ENCODE measurements at regions not wholly inside any gene's neighbourhood (a gene's known extent, or its start where the extent isn't known, plus 50 kb on each side); places are given as distances from the start of the nearest gene placed in this dataset.
"Not testable (repeated sequence)": the region's sequence is repeated elsewhere in the genome, so short reads cannot be mapped to it uniquely, and the experiment has no call there.

DNA sequence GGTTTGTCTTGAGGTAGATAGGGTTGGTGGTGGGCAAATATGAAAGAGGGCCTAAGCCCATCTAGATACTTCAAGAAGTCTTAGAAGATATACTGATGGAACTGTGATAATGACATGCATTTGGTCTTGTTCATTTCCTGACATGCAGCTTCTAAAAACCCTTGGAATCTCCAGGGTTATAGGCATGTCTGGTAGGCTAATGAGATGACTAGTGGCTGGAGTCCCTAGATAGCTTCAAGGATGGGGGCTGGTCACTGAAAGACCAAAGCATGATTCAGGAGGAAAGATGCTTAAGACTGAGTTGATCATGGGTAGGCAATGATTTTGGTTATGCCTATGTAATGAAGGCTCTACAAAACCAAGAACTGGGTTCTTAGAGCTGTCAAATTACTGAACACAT lies 217.9 kb upstream of the MOCS1 start:
- no peak for DNase-seq (ENCODE audit: low read depth)

DNA sequence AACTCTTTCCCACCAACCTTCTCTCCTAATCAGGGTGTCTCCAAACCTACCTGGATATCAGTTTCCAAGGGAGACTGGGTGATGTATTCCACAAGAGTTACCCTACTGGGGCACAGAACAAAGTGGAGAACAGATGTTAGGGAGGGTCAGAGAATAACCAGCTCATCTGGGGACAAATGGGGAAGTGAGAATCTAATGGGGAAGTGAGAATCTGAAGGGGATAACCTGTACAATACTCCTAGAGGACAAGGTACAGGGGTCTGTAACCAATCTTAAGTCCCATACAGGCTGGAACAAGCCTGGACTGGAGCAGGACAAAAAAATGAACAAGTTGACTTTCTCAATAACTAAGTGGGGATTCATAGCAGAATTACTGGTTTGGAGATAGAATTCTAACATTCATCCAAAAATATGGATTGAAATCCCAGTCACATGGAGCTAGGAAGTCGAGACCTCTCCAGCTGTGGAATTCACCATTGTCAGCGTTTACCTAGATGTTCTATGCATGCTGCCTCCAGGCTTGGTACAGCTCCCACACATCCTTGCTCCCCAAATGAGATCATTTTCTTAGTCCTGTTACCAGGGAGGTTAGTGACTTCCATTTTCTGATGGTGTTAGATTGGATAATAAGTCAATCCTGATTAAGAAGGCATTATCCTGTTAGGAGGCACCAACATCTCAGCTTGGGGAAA lies 214.8 kb upstream of the MOCS1 start:
- DNase-seq (ENCODE audit: low read depth) = no peak

DNA sequence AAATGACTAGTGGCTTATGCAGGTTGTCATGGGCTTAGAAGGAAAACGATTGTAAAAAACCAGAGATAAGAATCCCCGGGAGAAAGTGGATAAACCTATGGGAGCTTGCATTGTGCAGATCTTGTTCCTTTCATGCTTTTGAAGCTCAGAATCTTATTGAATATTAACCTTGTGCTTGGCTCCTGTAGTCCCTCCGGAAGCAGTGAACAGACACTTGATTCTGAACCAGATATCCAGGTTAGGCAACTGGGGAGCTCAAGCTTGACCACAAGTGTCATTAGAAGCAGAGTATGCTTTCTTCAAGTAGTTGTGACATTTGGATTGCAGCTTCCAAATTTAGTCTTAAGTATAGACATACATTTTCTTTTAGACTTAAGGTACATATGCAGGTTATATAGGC lies 212.6 kb upstream of the MOCS1 start:
- no peak for DNase-seq (ENCODE audit: low read depth)

DNA sequence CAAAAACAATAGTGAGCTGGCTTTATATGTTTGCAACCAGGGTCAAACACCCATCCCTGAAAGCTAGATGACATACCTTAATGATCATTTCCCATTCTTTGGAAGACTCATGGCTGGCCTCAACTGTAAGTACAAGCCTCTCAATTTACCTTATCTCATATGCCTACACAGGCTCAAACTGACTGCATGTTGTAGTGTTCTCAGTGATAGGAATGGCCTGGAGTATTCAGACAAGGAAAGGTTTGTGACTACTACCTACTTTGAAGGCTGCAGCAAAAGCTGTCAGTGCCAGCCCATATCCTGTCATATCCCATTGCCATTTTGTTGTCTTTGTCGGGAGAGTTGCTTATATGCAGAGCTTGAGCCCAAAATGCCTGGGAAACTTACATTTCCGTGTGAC lies 205.2 kb upstream of the MOCS1 start:
- no peak for DNase-seq (ENCODE audit: low read depth)

DNA sequence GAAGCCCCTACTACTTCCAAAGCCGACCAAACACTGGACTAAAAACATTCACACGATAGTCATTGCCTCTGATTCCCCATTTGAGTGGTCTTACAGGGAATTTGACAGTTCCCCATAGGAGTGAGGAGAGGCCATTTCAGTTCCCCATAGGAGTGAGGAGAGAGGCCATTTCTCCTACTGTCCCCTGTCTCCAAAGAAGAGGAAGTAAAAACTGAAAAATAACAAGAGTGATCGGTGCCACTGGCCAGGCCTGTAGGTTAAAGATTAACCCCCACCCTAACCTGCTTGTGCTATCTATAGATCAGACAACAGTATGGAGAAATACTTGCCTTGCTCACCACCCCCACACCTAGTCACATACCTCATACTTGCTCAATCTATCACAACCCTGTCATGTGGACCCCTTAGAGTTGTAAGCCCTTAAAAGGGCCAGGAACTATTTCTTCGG lies 204.0 kb upstream of the MOCS1 start:
- no peak for DNase-seq (ENCODE audit: low read depth)

DNA sequence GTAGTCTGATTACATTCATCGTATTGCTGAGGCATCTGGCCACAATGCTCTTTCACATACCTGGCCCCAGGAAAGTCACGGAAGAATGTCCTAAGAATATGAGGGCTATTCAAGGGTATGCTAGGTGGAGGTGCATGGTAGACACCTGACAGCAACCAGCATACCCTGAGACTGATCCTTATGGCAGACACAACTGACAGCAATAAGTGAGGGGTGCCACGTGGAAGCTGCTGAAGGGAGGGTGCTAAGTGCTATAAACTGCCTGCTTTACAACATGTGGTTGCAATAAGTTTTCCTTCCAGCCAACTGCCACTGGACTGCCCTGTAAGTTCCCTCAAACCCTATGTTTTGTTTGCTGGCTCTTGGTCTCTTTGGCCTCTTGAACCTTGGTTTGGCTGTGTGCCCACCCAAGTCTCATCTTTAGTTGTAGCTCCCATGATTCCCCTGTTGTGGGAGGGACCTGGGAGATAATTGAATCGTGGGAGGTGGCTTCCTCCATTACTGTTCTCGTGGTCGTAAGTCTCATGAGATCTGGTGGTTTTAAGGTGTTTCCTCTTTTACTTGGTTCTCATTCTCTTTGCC lies 201.3 kb upstream of the MOCS1 start:
- no peak for DNase-seq (ENCODE audit: low read depth)

DNA sequence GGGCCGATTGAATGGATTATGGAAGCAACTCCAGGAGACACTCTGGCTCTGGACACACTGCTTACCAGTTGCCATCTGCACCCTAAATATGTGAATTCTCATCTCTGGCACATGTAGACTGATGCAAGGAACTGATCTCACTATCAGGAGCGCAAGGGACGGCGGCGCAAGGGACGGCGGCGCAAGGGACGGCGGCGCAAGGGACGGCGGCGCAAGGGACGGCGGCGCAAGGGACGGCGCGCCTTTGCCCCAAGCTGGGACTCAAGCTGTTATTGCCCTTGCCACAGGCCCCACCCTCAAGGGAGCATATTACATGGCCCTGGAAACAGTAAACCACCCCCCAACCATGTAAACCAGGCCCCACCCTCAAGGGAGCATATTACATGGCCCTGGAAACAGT lies 199.7 kb upstream of the MOCS1 start:
- not testable (repeated sequence) for DNase-seq (ENCODE audit: low read depth)

DNA sequence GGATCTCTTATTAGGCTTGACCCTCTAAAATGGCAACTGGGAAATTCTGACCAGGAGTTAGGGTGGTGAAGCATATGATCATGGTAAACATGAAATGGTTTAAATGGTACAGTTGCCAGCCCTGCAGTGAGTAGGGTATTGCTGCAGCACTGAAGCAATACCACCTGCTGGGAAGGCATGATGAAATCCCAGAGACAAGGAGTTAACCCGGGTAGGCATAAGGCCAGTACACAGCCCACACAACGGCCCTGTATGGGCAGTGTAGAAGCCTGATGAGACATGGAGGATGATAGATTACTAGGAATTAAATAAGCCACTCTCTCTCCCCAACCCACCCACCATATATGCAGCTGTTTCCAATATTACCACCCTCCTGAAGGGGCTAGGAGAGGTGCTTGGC lies 197.4 kb upstream of the MOCS1 start:
- DNase-seq (ENCODE audit: low read depth) = no peak

DNA sequence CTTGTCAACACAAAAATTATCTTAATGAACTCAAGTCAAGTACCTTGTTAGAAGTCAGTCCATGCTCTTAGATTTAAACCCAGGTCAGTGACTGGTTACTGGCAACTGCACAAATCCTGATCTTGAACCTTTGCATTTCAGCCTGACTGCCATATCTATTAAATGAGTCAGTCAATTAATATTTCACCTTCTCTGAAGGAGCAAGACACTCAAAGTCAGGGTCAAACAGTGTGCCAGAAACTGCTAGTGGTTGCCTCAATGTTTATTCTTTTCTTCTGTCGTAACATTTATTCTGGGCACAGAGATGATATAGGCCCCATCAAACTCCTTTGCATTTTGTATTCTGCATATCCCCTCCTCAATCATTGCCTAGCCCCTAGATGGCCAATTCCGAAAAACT lies 193.9 kb upstream of the MOCS1 start:
- no peak for DNase-seq (ENCODE audit: low read depth)

DNA sequence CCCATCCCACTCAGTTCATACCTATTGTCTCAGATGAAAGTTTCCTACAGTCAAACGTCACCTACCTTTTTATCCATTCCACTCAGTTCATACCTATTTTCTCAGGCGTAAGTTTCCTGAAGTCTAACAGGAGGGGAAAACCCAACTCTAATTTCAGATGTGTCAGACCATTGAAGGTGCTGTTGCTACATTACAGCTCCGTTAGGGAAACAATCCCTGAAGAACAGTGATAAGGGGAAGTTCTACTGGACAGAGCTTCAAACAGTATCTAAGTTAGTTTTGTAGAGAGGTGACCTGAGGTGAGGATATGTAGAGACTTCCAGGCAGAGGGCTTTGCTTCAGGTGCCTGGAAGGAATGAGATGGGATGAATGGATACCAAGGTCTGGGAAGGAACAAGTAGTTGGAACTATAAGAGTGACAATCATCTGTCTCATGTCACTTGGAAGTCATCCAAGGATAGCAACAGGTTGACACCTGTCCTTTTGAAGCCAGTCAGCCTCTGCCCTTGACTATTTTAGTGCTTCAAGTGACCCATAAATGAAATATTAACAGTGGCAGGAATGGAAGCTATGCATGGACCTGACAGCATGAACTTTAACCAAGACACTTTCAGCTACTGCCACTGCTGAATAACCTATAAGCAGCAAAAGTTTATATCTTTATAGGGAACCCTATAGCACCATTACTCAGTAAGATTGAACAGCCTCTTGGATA lies 191.6 kb upstream of the MOCS1 start:
- no peak for DNase-seq (ENCODE audit: low read depth)

DNA sequence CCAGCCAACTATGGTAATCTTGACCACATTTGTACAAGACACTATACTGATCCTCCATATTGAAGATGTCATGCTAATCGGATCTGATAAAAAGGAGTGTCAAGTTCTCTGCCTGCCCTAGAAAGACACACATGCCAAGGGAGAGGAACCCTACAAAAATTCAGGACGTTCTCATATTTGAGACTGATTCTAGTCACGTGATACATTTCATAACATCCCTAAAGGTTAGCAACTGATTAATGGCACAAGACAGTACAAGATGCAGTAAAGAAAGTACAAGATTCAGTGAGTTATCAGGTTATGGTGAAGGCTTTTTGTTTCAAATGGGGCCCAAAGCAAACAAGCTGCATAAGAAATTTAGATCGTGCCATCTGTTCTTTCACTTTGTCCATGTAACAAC lies 190.7 kb upstream of the MOCS1 start:
- no peak for DNase-seq (ENCODE audit: low read depth)

DNA sequence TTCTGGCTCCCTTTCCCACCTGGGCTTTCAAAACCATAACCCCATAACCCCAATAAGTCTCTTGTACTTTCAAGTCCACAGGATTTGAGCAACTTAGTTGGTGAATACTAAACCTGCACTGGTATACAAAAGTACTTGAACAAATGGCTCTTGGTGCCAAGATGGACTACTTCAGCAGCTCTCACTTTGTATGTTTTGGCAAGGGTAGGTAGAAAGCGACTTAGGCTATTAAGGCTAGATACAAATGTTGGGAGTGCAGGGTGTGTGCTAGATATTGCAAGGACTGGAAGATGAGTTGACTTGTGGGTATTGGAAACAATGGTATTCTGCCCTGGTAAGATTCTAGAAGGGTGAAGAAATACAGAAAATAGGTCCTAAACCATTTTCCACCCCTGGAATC lies 182.6 kb upstream of the MOCS1 start:
- DNase-seq (ENCODE audit: low read depth) = no peak

DNA sequence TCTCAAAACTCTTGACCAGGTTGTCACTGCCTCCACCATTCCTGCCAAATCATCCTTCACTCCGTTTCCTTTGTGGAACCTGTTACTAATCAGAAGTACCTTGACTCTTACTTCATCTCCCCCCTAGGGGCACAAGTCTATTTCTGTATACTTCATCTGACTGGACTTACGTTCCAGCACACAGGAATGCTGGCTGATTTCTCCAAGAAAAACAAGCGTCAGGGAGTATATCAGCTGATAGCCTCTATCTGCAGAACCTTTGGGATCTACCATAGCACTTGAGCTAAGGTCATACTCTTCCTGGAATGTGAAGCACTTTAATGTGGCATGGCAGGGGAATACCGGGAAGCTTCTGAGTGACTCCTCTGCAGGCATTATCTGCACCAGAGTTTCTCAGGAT lies 178.1 kb upstream of the MOCS1 start:
- no peak for DNase-seq (ENCODE audit: low read depth)

DNA sequence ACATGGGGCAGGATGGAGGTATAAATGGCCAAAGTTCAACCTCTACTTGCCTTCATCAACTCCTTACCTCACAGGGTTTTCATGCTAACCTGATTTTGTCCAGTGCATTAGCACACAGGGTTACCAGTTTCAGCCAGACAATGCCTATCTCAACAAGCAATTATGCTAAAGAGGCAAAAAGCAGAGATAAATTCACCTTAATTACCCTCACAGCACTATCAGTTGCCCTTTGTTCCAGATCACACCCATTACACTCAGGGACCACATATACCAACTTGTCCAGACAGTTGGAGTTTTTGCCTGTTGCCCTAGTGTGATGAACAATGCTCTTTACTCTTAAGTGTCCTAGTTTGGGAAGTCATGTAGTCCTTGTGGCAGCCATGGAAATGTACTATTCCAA lies 174.5 kb upstream of the MOCS1 start:
- no peak for DNase-seq (ENCODE audit: low read depth)

DNA sequence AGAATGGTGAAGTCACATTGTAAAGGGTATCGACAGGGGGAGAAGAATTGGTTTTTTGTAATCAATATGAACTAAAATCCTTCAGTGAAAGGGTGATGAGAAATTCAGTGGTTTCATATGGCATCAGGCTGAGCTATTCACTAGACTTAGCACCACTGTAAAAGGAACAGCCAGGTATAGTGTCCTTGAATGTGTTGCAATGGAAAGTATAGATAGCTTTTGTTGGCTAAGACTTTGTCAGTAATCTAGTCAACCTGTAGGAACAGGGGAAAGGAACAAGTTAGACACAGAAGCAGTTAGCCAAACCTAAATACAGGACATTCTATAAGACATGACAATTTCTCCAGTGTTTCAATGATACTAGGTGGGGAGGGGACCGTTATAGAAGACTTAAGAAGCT lies 172.6 kb upstream of the MOCS1 start:
- DNase-seq (ENCODE audit: low read depth) = no peak

DNA sequence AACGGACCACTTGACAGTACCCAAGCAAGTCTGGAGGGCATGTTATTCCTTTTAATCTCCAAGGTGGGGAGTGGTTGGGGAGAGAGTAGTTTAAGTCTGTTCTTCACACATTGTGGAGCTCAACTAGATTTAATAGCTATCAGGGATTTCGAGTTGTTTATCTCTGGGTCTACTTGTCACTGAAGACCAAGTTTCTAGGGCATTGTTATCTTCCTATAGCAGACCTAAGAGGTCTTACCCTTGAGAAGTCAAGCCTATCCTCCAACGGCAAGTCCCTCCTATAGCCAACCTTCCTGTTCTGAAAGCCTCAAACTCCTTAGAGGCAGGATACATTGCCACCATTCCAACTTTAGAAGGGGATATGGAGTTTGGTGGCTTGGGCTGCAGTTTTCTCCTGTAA lies 164.5 kb upstream of the MOCS1 start:
- DNase-seq (ENCODE audit: low read depth) = no peak

DNA sequence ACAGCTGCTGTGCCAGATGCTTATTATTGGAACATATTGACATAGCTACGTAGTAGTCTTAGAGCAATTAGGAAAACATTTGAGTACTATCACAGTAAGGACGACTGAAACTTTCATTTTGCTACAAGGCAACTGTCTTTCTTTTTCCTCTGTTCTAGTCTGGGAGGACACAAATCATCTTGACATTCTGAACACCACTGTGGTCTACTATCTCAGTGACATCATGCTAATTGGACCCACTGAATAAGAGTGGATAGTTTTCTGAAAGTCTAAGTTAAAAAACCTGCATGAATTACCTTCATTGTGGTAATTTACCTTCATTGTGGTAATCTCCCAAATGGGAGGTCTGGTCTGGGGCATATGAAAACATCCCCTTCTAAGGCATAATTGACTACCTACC lies 163.3 kb upstream of the MOCS1 start:
- no peak for DNase-seq (ENCODE audit: low read depth)

DNA sequence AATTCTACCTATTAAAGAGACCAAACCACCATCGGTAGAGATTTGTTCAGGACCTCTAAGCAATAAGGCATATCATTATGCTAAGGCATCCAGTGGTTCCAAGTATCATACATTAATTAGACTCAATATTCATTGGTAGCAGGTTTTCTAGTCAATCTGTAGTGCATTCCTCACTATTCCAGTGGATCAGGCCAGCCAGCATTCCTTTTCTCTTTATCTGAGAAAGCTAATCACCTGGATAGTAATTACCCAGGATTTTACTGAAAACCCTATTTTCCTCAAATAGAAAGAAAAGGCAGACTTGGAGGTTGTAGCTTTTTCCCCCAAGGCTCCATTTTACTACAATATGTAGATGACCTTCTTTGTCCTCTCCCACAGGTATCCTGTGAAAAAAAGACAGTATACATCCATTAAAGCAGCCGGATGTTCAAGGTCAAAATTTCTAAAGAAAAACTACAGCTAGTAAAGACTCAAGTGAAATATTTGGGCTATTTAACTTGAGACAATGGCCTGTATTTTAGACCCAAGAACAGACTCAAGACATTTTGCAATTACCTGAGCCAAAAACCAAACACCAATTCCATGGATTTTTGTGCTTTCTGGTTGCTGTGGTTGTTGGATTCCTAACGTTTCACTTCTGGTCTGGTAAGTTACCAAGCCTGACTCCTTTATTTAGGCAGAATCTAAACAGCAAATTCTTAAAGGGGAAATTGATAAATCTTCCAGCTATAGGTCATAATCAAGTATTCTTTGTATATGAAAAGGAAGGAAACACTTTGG lies 149.1 kb upstream of the MOCS1 start:
- DNase-seq (ENCODE audit: low read depth) = no peak

DNA sequence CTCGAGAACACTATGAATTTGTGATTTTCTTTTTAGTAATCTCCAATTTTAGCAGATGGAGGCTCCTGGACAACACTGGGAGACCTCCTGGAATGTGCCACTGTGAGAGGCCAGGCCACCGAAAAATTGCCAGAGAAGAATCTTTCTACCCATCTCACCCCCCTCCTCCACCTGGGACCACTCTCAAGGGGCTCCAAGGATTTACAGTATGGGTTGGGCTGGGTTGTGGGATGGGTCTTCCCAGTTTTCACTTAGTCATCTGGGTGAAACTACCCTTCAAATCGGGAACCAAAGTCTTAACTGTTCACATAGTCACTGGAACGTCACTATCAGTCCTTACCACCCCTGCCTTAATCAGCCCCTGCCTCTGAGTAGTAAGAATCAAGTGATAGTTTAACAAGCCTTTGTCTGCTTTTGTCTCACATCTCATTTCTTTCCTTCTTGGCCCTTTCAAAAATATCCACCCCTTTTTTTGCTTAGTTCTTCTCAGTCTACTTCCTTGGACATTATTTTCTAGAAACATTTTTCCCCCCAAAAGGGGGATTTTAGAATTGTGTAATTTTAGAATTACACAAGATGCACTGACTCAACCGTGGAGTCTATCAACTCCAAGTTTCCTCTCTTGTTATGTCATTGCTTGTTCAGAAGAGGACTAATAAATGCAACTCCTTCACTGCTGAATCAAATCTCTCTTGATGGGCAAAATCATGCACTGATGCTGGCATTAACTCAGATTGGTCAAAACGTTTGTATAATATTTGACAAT lies 148.2 kb upstream of the MOCS1 start:
- no peak for DNase-seq (ENCODE audit: low read depth)

DNA sequence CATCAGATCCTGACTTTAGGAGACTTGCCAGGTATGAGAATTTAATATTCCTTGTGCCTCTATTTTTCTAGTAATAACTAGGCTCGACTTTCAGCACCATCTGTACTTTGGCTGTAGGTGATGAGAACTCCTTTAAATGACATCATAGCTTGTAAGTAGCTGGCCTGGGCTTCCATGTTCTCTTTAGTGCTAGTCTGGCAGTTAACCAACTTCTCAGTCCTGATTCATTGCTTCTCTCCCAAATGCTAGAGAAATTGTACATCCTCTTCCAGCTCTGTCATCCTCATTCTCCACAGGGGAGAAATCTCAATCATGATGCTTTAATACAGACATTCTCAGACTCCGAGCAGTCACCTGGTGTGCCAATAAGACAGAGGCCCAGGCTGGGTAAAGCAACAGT lies 143.5 kb upstream of the MOCS1 start:
- DNase-seq (ENCODE audit: low read depth) = no peak

DNA sequence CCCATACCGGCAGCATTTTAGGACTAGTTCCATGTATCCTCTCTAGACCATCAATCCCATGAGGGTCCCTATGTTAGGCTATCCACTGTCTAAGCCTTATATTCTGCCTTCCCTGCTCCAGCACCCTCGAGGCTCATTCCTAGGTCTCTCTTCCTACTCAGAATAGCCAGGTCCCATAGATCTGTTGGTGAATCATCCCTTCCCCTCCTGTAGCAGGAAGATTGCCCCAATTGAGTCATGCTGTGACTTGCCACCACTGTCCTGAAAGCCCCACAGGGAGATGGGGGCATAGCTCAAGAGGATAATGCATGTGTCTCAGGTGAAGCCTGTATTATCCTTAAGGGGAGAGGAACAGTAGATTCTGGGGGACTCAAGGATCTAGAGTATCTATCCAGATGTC lies 143.1 kb upstream of the MOCS1 start:
- DNase-seq (ENCODE audit: low read depth) = no peak

DNA sequence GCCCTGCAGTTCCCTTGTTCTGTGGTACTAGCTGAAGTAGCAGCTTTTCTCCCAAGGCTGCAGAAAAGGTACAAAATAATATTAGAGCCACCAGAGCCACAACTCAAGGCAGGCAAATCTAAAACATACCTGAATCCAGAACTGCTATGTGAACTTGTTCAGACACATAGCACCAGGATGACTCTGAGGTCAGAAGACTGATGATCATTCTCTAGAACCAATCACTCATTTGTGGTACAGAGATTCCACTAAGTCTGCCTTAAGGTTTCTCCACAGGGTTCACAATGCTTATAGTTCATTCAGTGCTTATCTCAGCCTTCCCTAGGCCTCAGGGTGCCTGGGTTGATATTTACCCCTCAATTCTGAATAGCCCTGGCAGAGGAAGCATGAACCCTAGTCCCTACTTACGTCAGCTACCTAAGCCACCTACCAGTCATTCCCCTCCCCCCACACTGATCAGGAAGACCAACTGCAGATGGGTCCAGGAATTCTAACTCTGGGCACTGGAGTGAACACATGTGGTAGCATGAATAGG lies 140.9 kb upstream of the MOCS1 start:
- no peak for DNase-seq (ENCODE audit: low read depth)

Measured in HS-5 (cell line).